ENCODE measurements at regions not wholly inside any gene's neighbourhood (a gene's known extent, or its start where the extent isn't known, plus 50 kb on each side); places are given as distances from the start of the nearest gene placed in this dataset.

GRCh38 chr4:104722467-104722866 lies 227.8 kb upstream of the CXXC4 start:
- Histone ChIP-seq H3K36me3 (ENCODE audit: control insufficient read depth, insufficient read depth, low read length) (no peaks in the 10 kb centered on the region), H3K4me3 (ENCODE audit: low read depth, low read length) (no peak overlapping the region), H3K27me3 (replicated peaks; ENCODE audit: control insufficient read depth, insufficient read depth, low read length) (no peaks in the 10 kb centered on the region), H3K4me1 (no peaks in the 10 kb centered on the region), H3K9me3 (no peaks in the 10 kb centered on the region)
- ChIA-PET CTCF (no interaction called here), POLR2A (no interaction called here)
- no peaks in the 10 kb centered on the region for H3K4me1 Mint-ChIP-seq (ENCODE audit: low read depth, unreplicated experiment)
- no peak for TF ChIP-seq CTCF (IDR thresholded peaks at IDR 0.05; ENCODE audit: insufficient read depth in 1 of 2, low read depth in 1 of 2, low read length in 1 of 2, severe bottlenecking in 1 of 2, unreplicated experiment in 1 of 2)
- BruUV-seq (replicated peaks) = no TSS peak
- DNase-seq = no peak
- H3K9me3 Mint-ChIP-seq (ENCODE audit: unreplicated experiment) = no peaks in the 10 kb centered on the region
- no peaks in the 10 kb centered on the region for H3K27me3 Mint-ChIP-seq (ENCODE audit: insufficient read depth, unreplicated experiment)
- intact Hi-C loops (cut with micrococcal nuclease; ENCODE audit: unreplicated experiment) = no loop called here
- H3K27ac Mint-ChIP-seq (ENCODE audit: unreplicated experiment) = no peak overlapping the region
- H3K36me3 Mint-ChIP-seq (ENCODE audit: insufficient read depth, unreplicated experiment) = no peaks in the 10 kb centered on the region
- H3K4me3 Mint-ChIP-seq (ENCODE audit: unreplicated experiment) = no peak overlapping the region

- Histone ChIP-seq H3K27me3 (replicated peaks; ENCODE audit: control insufficient read depth, insufficient read depth, low read length) (no peaks in the 10 kb centered on the region), H3K36me3 (ENCODE audit: control insufficient read depth, insufficient read depth, low read length) (no peaks in the 10 kb centered on the region), H3K9me3 (no peaks in the 10 kb centered on the region), H3K4me1 (no peaks in the 10 kb centered on the region), H3K4me3 (ENCODE audit: low read depth, low read length) (no peak overlapping the region)
- DNase-seq = no peak
- Mint-ChIP-seq H3K4me1 (ENCODE audit: low read depth, unreplicated experiment) (no peaks in the 10 kb centered on the region), H3K36me3 (ENCODE audit: insufficient read depth, unreplicated experiment) (no peaks in the 10 kb centered on the region), H3K27ac (ENCODE audit: unreplicated experiment) (no peak overlapping the region), H3K4me3 (ENCODE audit: unreplicated experiment) (no peak overlapping the region), H3K27me3 (ENCODE audit: insufficient read depth, unreplicated experiment) (no peaks in the 10 kb centered on the region), H3K9me3 (ENCODE audit: unreplicated experiment) (no peaks in the 10 kb centered on the region)
- intact Hi-C loops (cut with micrococcal nuclease; ENCODE audit: unreplicated experiment) = no loop called here
- CTCF ChIA-PET = no interaction called here
- POLR2A ChIA-PET = no interaction called here
- no TSS peak for BruUV-seq (replicated peaks)
- TF ChIP-seq CTCF (IDR thresholded peaks at IDR 0.05; ENCODE audit: insufficient read depth in 1 of 2, low read depth in 1 of 2, low read length in 1 of 2, severe bottlenecking in 1 of 2, unreplicated experiment in 1 of 2) = no peak
Measured at GRCh38 chr4:104726002-104726401, 231.3 kb upstream of the CXXC4 start.

GRCh38 chr4:104727643-104728042 lies 232.9 kb upstream of the CXXC4 start:
- no peaks in the 10 kb centered on the region for H3K36me3 ChIP-seq (ENCODE audit: control insufficient read depth, insufficient read depth, low read length)
- no TSS peak for BruUV-seq (replicated peaks)
- intact Hi-C loops (cut with micrococcal nuclease; ENCODE audit: unreplicated experiment) = no loop called here
- no peak for DNase-seq
- H3K9me3 ChIP-seq = no peaks in the 10 kb centered on the region
- Mint-ChIP-seq H3K4me3 (ENCODE audit: unreplicated experiment) (no peak overlapping the region), H3K36me3 (ENCODE audit: insufficient read depth, unreplicated experiment) (no peaks in the 10 kb centered on the region), H3K9me3 (ENCODE audit: unreplicated experiment) (no peaks in the 10 kb centered on the region), H3K27ac (ENCODE audit: unreplicated experiment) (no peak overlapping the region), H3K27me3 (ENCODE audit: insufficient read depth, unreplicated experiment) (no peaks in the 10 kb centered on the region), H3K4me1 (ENCODE audit: low read depth, unreplicated experiment) (no peaks in the 10 kb centered on the region)
- TF ChIP-seq CTCF (IDR thresholded peaks at IDR 0.05; ENCODE audit: insufficient read depth in 1 of 2, low read depth in 1 of 2, low read length in 1 of 2, severe bottlenecking in 1 of 2, unreplicated experiment in 1 of 2) = no peak
- CTCF ChIA-PET = no interaction called here
- POLR2A ChIA-PET = no interaction called here
- H3K4me1 ChIP-seq = no peaks in the 10 kb centered on the region
- no peak overlapping the region for H3K4me3 ChIP-seq (ENCODE audit: low read depth, low read length)
- H3K27me3 ChIP-seq (replicated peaks; ENCODE audit: control insufficient read depth, insufficient read depth, low read length) = no peaks in the 10 kb centered on the region

Data from Caco-2 (cell line).